ENCODE measurements at regions not wholly inside any gene's neighbourhood (a gene's known extent, or its start where the extent isn't known, plus 50 kb on each side); places are given as distances from the start of the nearest gene placed in this dataset.

DNA sequence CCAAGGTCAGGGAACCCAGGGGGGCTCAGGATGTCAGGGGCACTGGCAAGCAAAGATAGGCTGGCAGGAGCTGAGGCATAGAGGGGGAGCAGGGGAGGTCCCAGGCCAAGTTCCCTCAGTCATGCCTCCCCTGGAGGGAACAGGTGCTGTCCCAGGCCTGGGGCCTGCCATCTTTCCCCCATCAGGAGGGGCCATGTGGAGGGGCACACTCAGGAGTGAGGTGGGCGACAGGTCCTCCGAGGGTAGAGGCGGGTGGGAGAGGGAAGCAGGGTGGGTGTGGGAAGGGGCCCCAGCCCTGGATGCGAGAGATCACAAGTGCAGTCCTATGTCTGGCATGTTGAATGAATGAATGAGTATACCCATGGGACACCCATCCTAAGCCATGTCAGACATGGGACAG lies 127.7 kb upstream of the GLI2 start:
- H3K27me3 ChIP-seq (replicated peaks) = no peaks in the 10 kb centered on the region
- no peaks in the 10 kb centered on the region for H3K36me3 ChIP-seq (replicated peaks)
- in situ Hi-C loops (cut with HindIII; ENCODE audit: low pct_ligation_motif_present, low sequenced_read_pairs) = no loop called here
- no peak overlapping the region for H3K27ac ChIP-seq
- no peak overlapping the region for H3K4me3 ChIP-seq (ENCODE audit: low read depth, low read length)
- TF ChIP-seq, protein P1, sequence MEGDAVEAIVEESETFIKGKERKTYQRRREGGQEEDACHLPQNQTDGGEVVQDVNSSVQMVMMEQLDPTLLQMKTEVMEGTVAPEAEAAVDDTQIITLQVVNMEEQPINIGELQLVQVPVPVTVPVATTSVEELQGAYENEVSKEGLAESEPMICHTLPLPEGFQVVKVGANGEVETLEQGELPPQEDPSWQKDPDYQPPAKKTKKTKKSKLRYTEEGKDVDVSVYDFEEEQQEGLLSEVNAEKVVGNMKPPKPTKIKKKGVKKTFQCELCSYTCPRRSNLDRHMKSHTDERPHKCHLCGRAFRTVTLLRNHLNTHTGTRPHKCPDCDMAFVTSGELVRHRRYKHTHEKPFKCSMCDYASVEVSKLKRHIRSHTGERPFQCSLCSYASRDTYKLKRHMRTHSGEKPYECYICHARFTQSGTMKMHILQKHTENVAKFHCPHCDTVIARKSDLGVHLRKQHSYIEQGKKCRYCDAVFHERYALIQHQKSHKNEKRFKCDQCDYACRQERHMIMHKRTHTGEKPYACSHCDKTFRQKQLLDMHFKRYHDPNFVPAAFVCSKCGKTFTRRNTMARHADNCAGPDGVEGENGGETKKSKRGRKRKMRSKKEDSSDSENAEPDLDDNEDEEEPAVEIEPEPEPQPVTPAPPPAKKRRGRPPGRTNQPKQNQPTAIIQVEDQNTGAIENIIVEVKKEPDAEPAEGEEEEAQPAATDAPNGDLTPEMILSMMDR (IDR thresholded peaks at IDR 0.05; ENCODE audit: low read depth, low read length, missing control alignments) = no peak
- no peak for DNase-seq

DNA sequence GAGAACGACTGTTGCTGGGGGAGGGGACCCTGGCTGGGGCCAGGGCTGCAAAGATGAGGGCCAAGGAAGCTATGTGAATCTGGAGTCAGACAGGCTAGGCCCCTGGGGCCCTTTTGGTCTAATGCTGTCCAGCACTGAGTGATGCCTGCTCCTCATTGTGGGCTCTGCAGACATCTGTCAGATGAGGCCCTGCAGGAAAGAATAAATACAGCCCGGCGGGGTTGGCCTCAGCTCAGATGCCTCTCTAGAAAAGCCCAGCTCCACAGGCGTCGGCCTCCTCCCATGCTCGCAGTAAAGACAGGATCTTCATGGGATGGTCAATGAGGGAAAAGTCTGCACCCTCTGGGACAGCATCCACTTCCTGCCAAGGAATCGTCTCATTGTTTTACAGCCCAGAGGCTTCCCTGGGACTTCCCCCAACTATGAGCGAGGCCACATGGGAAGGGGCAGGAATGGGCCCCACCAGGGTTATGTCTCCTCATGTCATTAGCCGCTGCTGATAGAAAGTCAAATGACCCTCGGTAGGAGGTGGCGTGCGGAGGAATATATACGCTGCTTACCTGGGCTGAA lies 125.8 kb upstream of the GLI2 start:
- DNase-seq = no peak
- no peak overlapping the region for H3K27ac ChIP-seq
- no peak overlapping the region for H3K4me3 ChIP-seq (ENCODE audit: low read depth, low read length)
- in situ Hi-C loops (cut with HindIII; ENCODE audit: low pct_ligation_motif_present, low sequenced_read_pairs) = no loop called here
- TF ChIP-seq, protein P1 (IDR thresholded peaks at IDR 0.05; ENCODE audit: low read depth, low read length, missing control alignments) = no peak
- H3K36me3 ChIP-seq (replicated peaks) = no peaks in the 10 kb centered on the region
- H3K27me3 ChIP-seq (replicated peaks) = no peaks in the 10 kb centered on the region

DNA sequence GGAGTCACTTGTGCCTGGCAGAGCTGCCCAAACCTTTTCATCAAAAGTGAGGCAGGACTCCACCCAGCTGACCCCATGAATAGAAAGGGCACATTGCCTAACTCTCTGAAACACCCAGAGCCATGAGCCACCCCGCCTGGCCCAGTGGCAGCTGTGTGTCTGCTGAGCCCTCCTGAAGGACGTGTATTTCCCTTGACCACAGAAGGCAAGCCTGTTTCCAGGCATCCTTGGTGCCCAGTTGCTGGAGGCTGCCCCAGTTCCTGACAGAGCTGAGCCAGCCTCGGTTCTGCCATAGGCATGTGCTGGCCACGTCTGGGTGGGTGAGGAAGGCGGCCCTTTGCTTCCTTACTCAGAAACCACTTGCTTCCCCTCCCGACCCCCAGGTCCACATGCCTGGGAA lies 124.7 kb upstream of the GLI2 start:
- Histone ChIP-seq H3K27ac (no peak overlapping the region), H3K27me3 (replicated peaks) (no peaks in the 10 kb centered on the region), H3K4me3 (ENCODE audit: low read depth, low read length) (no peak overlapping the region), H3K36me3 (replicated peaks) (no peaks in the 10 kb centered on the region)
- TF ChIP-seq, protein P1 (IDR thresholded peaks at IDR 0.05; ENCODE audit: low read depth, low read length, missing control alignments) = no peak
- in situ Hi-C loops (cut with HindIII; ENCODE audit: low pct_ligation_motif_present, low sequenced_read_pairs) = no loop called here
- DNase-seq = no peak

DNA sequence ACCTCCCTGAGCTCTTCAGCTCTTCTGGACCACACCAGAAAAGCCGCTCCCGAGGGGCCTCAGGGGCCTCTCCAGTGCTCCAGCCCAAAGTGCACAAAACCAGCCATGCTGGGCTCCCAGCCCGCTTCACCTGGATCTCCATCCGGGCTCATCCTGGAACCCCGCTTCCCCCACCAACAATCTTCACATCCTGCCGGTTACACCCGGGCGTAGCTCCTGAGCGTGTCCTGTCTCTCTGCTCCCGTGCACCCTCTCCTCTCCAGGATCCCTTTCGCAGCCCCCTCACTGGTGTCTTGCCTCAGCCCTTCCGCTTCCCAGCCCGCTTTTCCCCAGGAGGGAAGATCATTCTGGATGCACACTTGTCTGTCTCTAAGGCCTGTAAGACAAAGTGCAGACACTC lies 123.7 kb upstream of the GLI2 start:
- Histone ChIP-seq H3K27ac (no peak overlapping the region), H3K27me3 (replicated peaks) (no peaks in the 10 kb centered on the region), H3K4me3 (ENCODE audit: low read depth, low read length) (no peak overlapping the region), H3K36me3 (replicated peaks) (no peaks in the 10 kb centered on the region)
- in situ Hi-C loops (cut with HindIII; ENCODE audit: low pct_ligation_motif_present, low sequenced_read_pairs) = no loop called here
- TF ChIP-seq, protein P1 (IDR thresholded peaks at IDR 0.05; ENCODE audit: low read depth, low read length, missing control alignments) = no peak
- no peak for DNase-seq

DNA sequence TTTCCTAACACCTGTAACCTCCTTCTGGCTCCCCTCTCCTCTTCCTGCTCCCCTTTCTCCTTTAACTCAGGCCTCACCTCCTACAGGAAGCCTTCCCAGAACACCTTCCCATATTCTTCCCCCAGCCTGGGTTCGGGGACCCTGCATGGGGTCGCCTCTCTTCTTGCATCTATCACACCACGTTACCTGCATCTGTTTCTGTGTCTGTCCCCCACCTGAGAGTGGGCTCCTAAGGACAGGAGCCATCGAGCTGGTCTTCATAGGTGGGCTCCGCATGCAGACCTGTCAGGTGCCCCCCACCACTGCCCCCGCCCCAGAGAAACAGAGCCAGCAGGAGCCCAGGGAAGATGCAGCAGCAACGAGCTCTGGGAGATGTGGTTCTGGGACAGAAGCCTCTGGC lies 123.2 kb upstream of the GLI2 start:
- in situ Hi-C loops (cut with HindIII; ENCODE audit: low pct_ligation_motif_present, low sequenced_read_pairs) = no loop called here
- TF ChIP-seq, protein P1 (IDR thresholded peaks at IDR 0.05; ENCODE audit: low read depth, low read length, missing control alignments) = no peak
- DNase-seq = no peak

DNA sequence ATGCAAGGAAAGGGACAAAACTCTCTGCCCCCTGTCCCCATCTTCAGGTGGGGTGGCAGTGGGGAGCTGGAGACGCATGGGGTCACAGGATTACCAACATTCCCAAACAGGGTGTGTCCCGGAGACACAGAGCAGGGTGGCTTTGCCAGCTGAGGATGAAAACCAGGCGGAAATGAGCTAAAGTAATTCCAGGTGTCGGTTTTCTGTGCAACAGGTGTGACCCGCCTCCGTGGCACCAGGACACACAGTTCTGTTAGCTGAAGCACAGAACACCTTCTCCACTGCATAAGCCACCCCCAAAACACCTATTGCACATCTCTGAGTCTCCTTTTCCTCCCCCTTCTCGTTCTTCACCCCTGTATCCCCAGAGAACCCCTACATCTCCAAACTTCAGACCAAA lies 122.7 kb upstream of the GLI2 start:
- in situ Hi-C loops (cut with HindIII; ENCODE audit: low pct_ligation_motif_present, low sequenced_read_pairs) = no loop called here
- no peak overlapping the region for H3K4me3 ChIP-seq (ENCODE audit: low read depth, low read length)
- no peaks in the 10 kb centered on the region for H3K36me3 ChIP-seq (replicated peaks)
- TF ChIP-seq, protein P1 (IDR thresholded peaks at IDR 0.05; ENCODE audit: low read depth, low read length, missing control alignments) = no peak
- H3K27ac ChIP-seq = no peak overlapping the region
- no peaks in the 10 kb centered on the region for H3K27me3 ChIP-seq (replicated peaks)
- no peak for DNase-seq

More for the DNA sequence above, 123.2 kb upstream of the GLI2 start:
- no peak overlapping the region for H3K4me3 ChIP-seq (ENCODE audit: low read depth, low read length)
- no peak overlapping the region for H3K27ac ChIP-seq
- no peaks in the 10 kb centered on the region for H3K36me3 ChIP-seq (replicated peaks)
- H3K27me3 ChIP-seq (replicated peaks) = no peaks in the 10 kb centered on the region
